Gastrocnemius medialis (tissue), 4 donors: ENCODE measurements at regions not wholly inside any gene's neighbourhood (a gene's known extent, or its start where the extent isn't known, plus 50 kb on each side); places are given as distances from the start of the nearest gene placed in this dataset.

Source experiments
- ATAC-seq, 2 donors: fragments of 150-250 bp; one replicate each; pipeline ENCODE4 v1.9.1; 2016
- DNase-seq, 2 donors: peaks; one replicate each; pipeline ENCODE4 v3.0.0-alpha.2; 2019
- H3K27ac ChIP-seq, 4 donors: fragments of 200-600 bp; sonication (generic); 1 replicate in 1 of 4; 2 replicates in 3 of 4; pipeline ENCODE4 v1.5.1; 2016 to 2018; ENCODE audit warnings: mild to moderate bottlenecking in 2 of 4, moderate library complexity in 1 of 4
- H3K27me3 ChIP-seq, 3 donors: fragments of 200-600 bp; sonication (generic) in 2 of 3; 1 replicate in 1 of 3; 2 replicates in 2 of 3; pipeline versions ENCODE4 v1.5.1 to v1.6.0; 2016 to 2019; ENCODE audit warnings: mild to moderate bottlenecking in 1 of 3, moderate library complexity in 1 of 3
- H3K36me3 ChIP-seq, 2 donors: fragments of 200-600 bp; sonication (generic) in 1 of 2; one replicate each; pipeline ENCODE4 v1.5.1; 2017 to 2018
- H3K4me1 ChIP-seq, 2 donors: fragments of 200-600 bp; sonication (generic) in 1 of 2; one replicate each; pipeline ENCODE4 v1.5.1; 2016 to 2017; ENCODE audit warnings: mild to moderate bottlenecking in 2 of 2
- H3K4me3 ChIP-seq, 4 donors: fragments of 200-600 bp; sonication (generic) in 3 of 4; 1 replicate in 1 of 4; 2 replicates in 3 of 4; pipeline ENCODE4 v1.5.1; 2016 to 2019; ENCODE audit warnings: mild to moderate bottlenecking in 2 of 4
- H3K9me3 ChIP-seq, 3 donors: fragments of 200-600 bp; sonication (generic) in 2 of 3; 1 replicate in 1 of 3; 2 replicates in 2 of 3; pipeline ENCODE4 v1.5.1; 2016 to 2019
- POLR2A ChIP-seq, 2 donors: fragments of 450-650 bp; IDR thresholded peaks; one replicate each; pipeline ENCODE4 v1.6.1; 2017; ENCODE audit warnings: antibody characterized with exemption in 2 of 2, mild to moderate bottlenecking in 2 of 2, moderate library complexity in 2 of 2
- in situ Hi-C, 4 donors: fragments of 200-750 bp; cut with MboI; loops; one replicate each; pipeline versions ENCODE4 v1.15.0 to v1.8.0; 2017; ENCODE audit warnings: low sequenced_read_pairs in 4 of 4
- intact Hi-C: fragments of 100-400 bp; cut with DNase I; formaldehyde crosslinking; loops from one replicate; pipeline ENCODE4 v1.15.1; 2023; ENCODE audit warnings: low total_unique reads
- TF ChIP-seq, protein P1 (sequence below), 5 experiments: fragments of 450-650 bp in 3 of 5; fragments of 200-600 bp in 2 of 5; sonication (generic) in 2 of 5; IDR thresholded peaks in 4 of 5; conservative IDR thresholded peaks in 1 of 5; 1 replicate in 4 of 5; 2 replicates in 1 of 5; pipeline ENCODE4 v1.5.1; 2016 to 2019; ENCODE audit warnings: antibody characterized with exemption in 5 of 5, mild to moderate bottlenecking in 3 of 5, moderate library complexity in 3 of 5

GRCh38 chr3:94453864-94454263 is 391.0 kb downstream of the NSUN3 start:
- Histone ChIP-seq H3K4me3 (no peak overlapping the region), H3K4me1 (no peaks in the 10 kb centered on the region)
- ATAC-seq, result no peak

DNA sequence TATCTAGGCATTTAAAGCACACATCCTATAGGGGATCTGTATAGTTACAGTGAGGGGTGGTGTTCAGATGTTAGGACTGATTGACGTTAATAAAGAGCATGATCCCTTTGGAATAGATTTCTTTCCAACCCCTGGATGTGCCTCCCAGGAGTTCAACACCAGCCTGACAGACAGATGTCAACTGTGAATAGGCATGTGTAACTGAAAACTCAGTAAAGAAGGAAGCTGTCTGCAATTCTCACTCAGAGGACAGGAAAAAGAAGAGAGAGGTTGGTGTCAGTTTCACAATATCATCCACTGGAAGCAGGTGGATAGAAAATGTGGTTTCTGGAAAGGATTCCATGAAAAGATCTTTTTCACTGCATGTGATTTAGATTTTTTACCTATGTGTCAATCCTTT is 396.3 kb downstream of the NSUN3 start:
- in situ Hi-C loops (no loop called here), intact Hi-C loops (no loop called here)
- Histone ChIP-seq H3K4me1 (no peaks in the 10 kb centered on the region), H3K27me3 (no peaks in the 10 kb centered on the region), H3K4me3 (no peak overlapping the region), H3K9me3 (no peaks in the 10 kb centered on the region), H3K27ac (no peak overlapping the region), H3K36me3 (no peaks in the 10 kb centered on the region)
- ATAC-seq (no peak), DNase-seq (no peak)
- no peak for TF ChIP-seq POLR2A (IDR thresholded peaks at IDR 0.05)
- TF ChIP-seq, protein P1, sequence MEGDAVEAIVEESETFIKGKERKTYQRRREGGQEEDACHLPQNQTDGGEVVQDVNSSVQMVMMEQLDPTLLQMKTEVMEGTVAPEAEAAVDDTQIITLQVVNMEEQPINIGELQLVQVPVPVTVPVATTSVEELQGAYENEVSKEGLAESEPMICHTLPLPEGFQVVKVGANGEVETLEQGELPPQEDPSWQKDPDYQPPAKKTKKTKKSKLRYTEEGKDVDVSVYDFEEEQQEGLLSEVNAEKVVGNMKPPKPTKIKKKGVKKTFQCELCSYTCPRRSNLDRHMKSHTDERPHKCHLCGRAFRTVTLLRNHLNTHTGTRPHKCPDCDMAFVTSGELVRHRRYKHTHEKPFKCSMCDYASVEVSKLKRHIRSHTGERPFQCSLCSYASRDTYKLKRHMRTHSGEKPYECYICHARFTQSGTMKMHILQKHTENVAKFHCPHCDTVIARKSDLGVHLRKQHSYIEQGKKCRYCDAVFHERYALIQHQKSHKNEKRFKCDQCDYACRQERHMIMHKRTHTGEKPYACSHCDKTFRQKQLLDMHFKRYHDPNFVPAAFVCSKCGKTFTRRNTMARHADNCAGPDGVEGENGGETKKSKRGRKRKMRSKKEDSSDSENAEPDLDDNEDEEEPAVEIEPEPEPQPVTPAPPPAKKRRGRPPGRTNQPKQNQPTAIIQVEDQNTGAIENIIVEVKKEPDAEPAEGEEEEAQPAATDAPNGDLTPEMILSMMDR (IDR thresholded peaks at IDR 0.05 in 4 of 5, conservative IDR thresholded peaks at IDR 0.05 in 1 of 5), result no peak

More at GRCh38 chr3:94453864-94454263, 391.0 kb downstream of the NSUN3 start:
- Histone ChIP-seq H3K27me3 (no peaks in the 10 kb centered on the region), H3K36me3 (no peaks in the 10 kb centered on the region), H3K27ac (no peak overlapping the region), H3K9me3 (no peaks in the 10 kb centered on the region)
- TF ChIP-seq, protein P1 (IDR thresholded peaks at IDR 0.05 in 4 of 5, conservative IDR thresholded peaks at IDR 0.05 in 1 of 5), result no peak
- no peak for TF ChIP-seq POLR2A (IDR thresholded peaks at IDR 0.05)
- in situ Hi-C loops, result no loop called here
- DNase-seq, result no peak
- intact Hi-C loops, result no loop called here

DNA sequence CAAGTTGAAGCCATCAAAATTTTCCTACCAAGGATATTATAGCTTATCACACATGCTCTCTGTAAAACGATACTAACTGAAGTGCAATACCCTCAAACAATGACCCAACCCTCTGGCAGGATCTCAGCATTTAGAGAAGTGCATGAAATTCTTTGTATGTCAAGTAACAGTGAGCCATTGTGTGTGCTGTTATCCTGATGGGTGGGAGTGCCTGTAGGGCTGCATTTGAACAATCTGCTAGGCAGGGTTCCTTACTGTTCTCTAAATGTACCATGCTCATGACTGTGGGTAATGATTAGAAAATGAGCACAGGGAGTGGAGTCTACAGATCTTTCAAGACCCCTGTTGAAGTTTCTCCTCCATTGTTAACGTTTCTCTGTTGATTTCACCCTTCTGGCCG is 398.1 kb downstream of the NSUN3 start:
- Histone ChIP-seq H3K4me3 (no peak overlapping the region), H3K36me3 (no peaks in the 10 kb centered on the region), H3K27ac (no peak overlapping the region), H3K27me3 (no peaks in the 10 kb centered on the region), H3K4me1 (no peaks in the 10 kb centered on the region), H3K9me3 (no peaks in the 10 kb centered on the region)
- ATAC-seq (no peak), DNase-seq (no peak)
- TF ChIP-seq, protein P1 (IDR thresholded peaks at IDR 0.05 in 4 of 5, conservative IDR thresholded peaks at IDR 0.05 in 1 of 5), result no peak
- no peak for TF ChIP-seq POLR2A (IDR thresholded peaks at IDR 0.05)
- intact Hi-C loops, result no loop called here
- in situ Hi-C loops, result no loop called here

DNA sequence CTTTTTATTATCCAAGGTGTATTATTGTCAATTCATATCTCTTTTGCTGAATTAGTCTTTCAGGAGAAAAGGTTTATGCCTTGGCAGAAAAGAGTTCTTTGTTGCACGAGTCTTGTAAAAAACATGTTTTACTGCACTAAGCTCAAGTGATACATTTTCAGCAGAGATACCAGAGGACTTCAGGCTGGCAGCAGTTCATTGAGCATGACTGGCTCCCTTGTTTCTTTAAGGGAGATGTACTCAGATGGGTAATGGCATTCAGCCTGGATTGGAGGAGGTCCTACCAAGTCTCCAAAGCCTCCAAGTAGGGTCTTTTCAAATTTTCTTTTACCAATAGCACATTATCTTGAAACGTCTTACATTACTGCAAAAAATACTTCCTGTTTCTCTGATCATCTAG is 400.1 kb downstream of the NSUN3 start:
- Histone ChIP-seq H3K9me3 (no peaks in the 10 kb centered on the region), H3K36me3 (no peaks in the 10 kb centered on the region), H3K27ac (no peak overlapping the region), H3K4me1 (no peaks in the 10 kb centered on the region), H3K27me3 (no peaks in the 10 kb centered on the region), H3K4me3 (no peak overlapping the region)
- in situ Hi-C loops, result no loop called here
- DNase-seq (no peak), ATAC-seq (no peak)
- TF ChIP-seq POLR2A (IDR thresholded peaks at IDR 0.05), result no peak
- TF ChIP-seq, protein P1 (IDR thresholded peaks at IDR 0.05 in 4 of 5, conservative IDR thresholded peaks at IDR 0.05 in 1 of 5), result no peak
- intact Hi-C loops, result no loop called here

- Histone ChIP-seq H3K4me1 (no peaks in the 10 kb centered on the region), H3K36me3 (no peaks in the 10 kb centered on the region), H3K9me3 (no peaks in the 10 kb centered on the region), H3K4me3 (no peak overlapping the region), H3K27ac (no peak overlapping the region), H3K27me3 (no peaks in the 10 kb centered on the region)
- in situ Hi-C loops, result no loop called here
- DNase-seq (no peak), ATAC-seq (no peak)
- TF ChIP-seq POLR2A (IDR thresholded peaks at IDR 0.05), result no peak
- TF ChIP-seq, protein P1 (IDR thresholded peaks at IDR 0.05 in 4 of 5, conservative IDR thresholded peaks at IDR 0.05 in 1 of 5), result no peak
- intact Hi-C loops, result no loop called here
These were observed 409.6 kb downstream of the NSUN3 start for GRCh38 chr3:94472511-94472910.
